ENCODE measurements at regions not wholly inside any gene's neighbourhood (a gene's known extent, or its start where the extent isn't known, plus 50 kb on each side); places are given as distances from the start of the nearest gene placed in this dataset.
"Not testable (repeated sequence)": the region's sequence is repeated elsewhere in the genome, so short reads cannot be mapped to it uniquely, and the experiment has no call there.

- 82 to 88% methylated on average over 1 of the region's 1 CpG for WGBS, 2 donors
Observed at GRCh38 chr5:39757131-39757530, 332.4 kb upstream of the DAB2 start.

DNA sequence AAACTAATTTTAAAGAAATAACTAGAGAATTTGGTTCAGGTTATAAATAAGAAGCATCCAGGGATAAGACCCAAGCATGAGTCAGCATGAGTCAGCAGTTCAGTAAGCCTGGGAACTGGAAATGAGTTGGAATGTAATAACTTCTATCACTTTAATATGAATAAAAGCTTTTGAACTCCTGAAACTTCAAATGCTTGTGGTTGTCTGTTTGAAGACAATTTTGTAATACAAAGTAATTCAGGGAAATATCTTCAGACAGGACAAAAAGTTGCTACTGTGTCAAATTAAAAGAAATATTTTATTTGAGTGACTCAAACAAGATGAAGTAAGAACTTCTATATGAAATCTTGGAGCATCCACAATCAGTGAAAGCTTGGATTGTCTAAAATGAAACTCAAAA, 331.2 kb upstream of the DAB2 start:
- Histone ChIP-seq H3K27ac (no peak overlapping the region), H3K9me3 (no peaks in the 10 kb centered on the region), H3K27me3 (no peaks in the 10 kb centered on the region), H3K36me3 (no peaks in the 10 kb centered on the region), H3K4me1 (no peaks in the 10 kb centered on the region), H3K4me3 (no peak overlapping the region)
- intact Hi-C loops (cut with DNase I), result no loop called here
- no peak for TF ChIP-seq POLR2A (IDR thresholded peaks at IDR 0.05)
- TF ChIP-seq EP300 (IDR thresholded peaks at IDR 0.05), result no peak
- TF ChIP-seq POLR2AphosphoS5 (IDR thresholded peaks at IDR 0.05), result no peak
- no peak for TF ChIP-seq CTCF (IDR thresholded peaks at IDR 0.05)
- DNase-seq, result no peak

More at GRCh38 chr5:39757131-39757530, 332.4 kb upstream of the DAB2 start:
- no peak for DNase-seq
- no peak for TF ChIP-seq EP300 (IDR thresholded peaks at IDR 0.05)
- no peak for TF ChIP-seq CTCF (IDR thresholded peaks at IDR 0.05)
- TF ChIP-seq POLR2AphosphoS5 (IDR thresholded peaks at IDR 0.05), result no peak
- no peak for TF ChIP-seq POLR2A (IDR thresholded peaks at IDR 0.05)
- intact Hi-C loops (cut with DNase I), result no loop called here
- Histone ChIP-seq H3K27ac (no peak overlapping the region), H3K36me3 (no peaks in the 10 kb centered on the region), H3K4me1 (no peaks in the 10 kb centered on the region), H3K9me3 (no peaks in the 10 kb centered on the region), H3K27me3 (no peaks in the 10 kb centered on the region), H3K4me3 (no peak overlapping the region)

DNA sequence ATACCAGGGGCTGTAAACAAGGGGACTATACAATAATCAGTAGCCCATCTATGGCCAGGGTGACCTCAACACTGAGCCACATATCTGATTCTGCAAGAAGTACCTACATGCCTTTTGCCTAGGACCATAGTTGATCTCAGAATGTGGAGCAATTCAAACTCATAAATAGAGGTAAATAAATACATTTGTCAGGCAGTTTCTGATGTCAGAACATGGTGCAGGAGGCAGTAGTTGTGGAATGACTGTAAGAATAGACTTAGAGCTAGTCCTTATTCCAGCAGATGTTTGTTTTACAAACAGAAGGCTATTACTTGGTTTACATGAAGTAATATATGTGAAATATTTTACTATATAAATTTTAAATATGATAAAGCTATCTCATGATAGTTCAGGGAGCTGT, 330.7 kb upstream of the DAB2 start:
- Histone ChIP-seq H3K4me3 (no peak overlapping the region), H3K27me3 (no peaks in the 10 kb centered on the region), H3K4me1 (no peaks in the 10 kb centered on the region), H3K27ac (no peak overlapping the region), H3K36me3 (no peaks in the 10 kb centered on the region), H3K9me3 (peaks cover 0 to under 1% (median 0%) of the 10 kb centered on the region in 4 donors)
- intact Hi-C loops (cut with DNase I), result no loop called here
- no peak for DNase-seq
- TF ChIP-seq POLR2A (IDR thresholded peaks at IDR 0.05) (no peak), EP300 (IDR thresholded peaks at IDR 0.05) (no peak), CTCF (IDR thresholded peaks at IDR 0.05) (no peak), POLR2AphosphoS5 (IDR thresholded peaks at IDR 0.05) (no peak)

DNA sequence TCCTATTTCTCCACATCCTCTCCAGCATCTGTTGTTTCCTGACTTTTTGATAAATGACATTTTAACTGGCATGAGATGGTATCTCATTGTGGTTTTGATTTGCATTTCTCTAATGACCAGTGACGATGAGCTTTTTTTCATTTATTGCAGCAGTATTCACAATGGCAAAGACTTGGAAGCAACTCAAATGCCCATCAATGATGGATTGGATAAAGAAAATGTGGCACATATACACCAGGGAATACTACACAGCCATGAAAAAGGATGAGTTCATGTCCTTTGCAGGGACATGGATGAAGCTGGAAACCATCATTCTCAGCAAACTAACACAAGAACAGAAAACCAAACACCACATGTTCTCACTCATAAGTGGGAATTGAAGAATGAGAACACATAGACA, 329.0 kb upstream of the DAB2 start:
- H3K4me1 ChIP-seq; H3K27ac ChIP-seq; H3K36me3 ChIP-seq; H3K9me3 ChIP-seq; H3K27me3 ChIP-seq; H3K4me3 ChIP-seq; DNase-seq; intact Hi-C loops (cut with DNase I): not testable (repeated sequence)
- 92% methylated on average over 1 of the region's 1 CpG for WGBS, 2 donors

GRCh38 chr5:39750661-39751060, 325.9 kb upstream of the DAB2 start:
- WGBS, 2 donors, result 88 to 96% methylated on average over 4 of the region's 4 CpGs
- H3K27ac ChIP-seq, result no peak overlapping the region
- no peak for TF ChIP-seq POLR2AphosphoS5 (IDR thresholded peaks at IDR 0.05)
- TF ChIP-seq CTCF (IDR thresholded peaks at IDR 0.05), result no peak
- no peak for TF ChIP-seq EP300 (IDR thresholded peaks at IDR 0.05)
- TF ChIP-seq POLR2A (IDR thresholded peaks at IDR 0.05), result no peak
- peaks cover 0 to 1% (median 0%) of the 10 kb centered on the region in 4 donors for H3K9me3 ChIP-seq
- no peaks in the 10 kb centered on the region for H3K27me3 ChIP-seq
- H3K4me3 ChIP-seq, result no peak overlapping the region
- no peaks in the 10 kb centered on the region for H3K4me1 ChIP-seq
- intact Hi-C loops (cut with DNase I), result no loop called here
- H3K36me3 ChIP-seq, result no peaks in the 10 kb centered on the region
- no peak for DNase-seq
